EL (cell line): ENCODE measurements at regions not wholly inside any gene's neighbourhood (a gene's known extent, or its start where the extent isn't known, plus 50 kb on each side); places are given as distances from the start of the nearest gene placed in this dataset.
"Not testable (repeated sequence)": the region's sequence is repeated elsewhere in the genome, so short reads cannot be mapped to it uniquely, and the experiment has no call there.

Source experiments
- DNase-seq: peaks from one replicate; pipeline ENCODE4 v3.0.0-alpha.2; 2016

GRCh38 chr12:46988122-46988521, 91.3 kb upstream of the PCED1B start:
- not testable (repeated sequence) for DNase-seq

- no peak for DNase-seq
These were observed 89.2 kb upstream of the PCED1B start for GRCh38 chr12:46990211-46990610.

GRCh38 chr12:46992051-46992450, 87.4 kb upstream of the PCED1B start:
- DNase-seq: not testable (repeated sequence)

GRCh38 chr12:46998811-46999368, 80.5 kb upstream of the PCED1B start:
- peak; percentile 78 for DNase-seq

- no peak for DNase-seq
These were observed 74.8 kb upstream of the PCED1B start for GRCh38 chr12:47004634-47005033.

- no peak for DNase-seq
These were observed 72.4 kb upstream of the PCED1B start for GRCh38 chr12:47007048-47007447.

GRCh38 chr12:47012552-47012951, 66.9 kb upstream of the PCED1B start:
- DNase-seq: no peak

GRCh38 chr12:47014474-47014873, 64.9 kb upstream of the PCED1B start:
- peak; percentile 85 for DNase-seq

- no peak for DNase-seq
These were observed 64.0 kb upstream of the PCED1B start for GRCh38 chr12:47015381-47015780.

- DNase-seq: no peak
These were observed 62.2 kb upstream of the PCED1B start for GRCh38 chr12:47017041-47017713.

- peak; percentile 76 for DNase-seq
These were observed 61.4 kb upstream of the PCED1B start for GRCh38 chr12:47017901-47018475.

GRCh38 chr12:47020211-47020821, 59.1 kb upstream of the PCED1B start:
- no peak for DNase-seq

GRCh38 chr12:47021298-47021697, 58.1 kb upstream of the PCED1B start:
- peak; percentile 91 for DNase-seq

- DNase-seq: peak; percentile 80
These were observed 57.1 kb upstream of the PCED1B start for GRCh38 chr12:47022296-47022695.

GRCh38 chr12:47023311-47023710, 56.1 kb upstream of the PCED1B start:
- no peak for DNase-seq

- DNase-seq: no peak
These were observed 55.5 kb upstream of the PCED1B start for GRCh38 chr12:47023953-47024352.

- DNase-seq: no peak
These were observed 55.0 kb upstream of the PCED1B start for GRCh38 chr12:47024463-47024862.

GRCh38 chr12:47025349-47025748, 54.1 kb upstream of the PCED1B start:
- no peak for DNase-seq

- no peak for DNase-seq
These were observed 53.6 kb upstream of the PCED1B start for GRCh38 chr12:47025798-47026197.

GRCh38 chr12:47026291-47026690, 53.1 kb upstream of the PCED1B start:
- DNase-seq: no peak
